OCI-LY1 (cell line): ENCODE measurements at regions not wholly inside any gene's neighbourhood (a gene's known extent, or its start where the extent isn't known, plus 50 kb on each side); places are given as distances from the start of the nearest gene placed in this dataset.
"Not testable (repeated sequence)": the region's sequence is repeated elsewhere in the genome, so short reads cannot be mapped to it uniquely, and the experiment has no call there.

Source experiments
- EZH2 ChIP-seq: fragments of 200-600 bp; sonication (generic), shearing (Covaris generic); IDR thresholded peaks from 2 replicates; pipeline ENCODE4 v1.8.0; 2017; ENCODE audit warnings: borderline replicate concordance, mixed run types, mild to moderate bottlenecking, antibody characterized with exemption, low read length, moderate library complexity, mixed read lengths
- TF ChIP-seq, protein P1 (sequence below): fragments of 200-600 bp; sonication (generic), shearing (Covaris generic); IDR thresholded peaks from 2 replicates; pipeline ENCODE4 v1.5.1; 2017; ENCODE audit warnings: mild to moderate bottlenecking, antibody characterized with exemption, low read length, moderate library complexity, mixed read lengths

- not testable (repeated sequence) for TF ChIP-seq EZH2
- TF ChIP-seq, protein P1, sequence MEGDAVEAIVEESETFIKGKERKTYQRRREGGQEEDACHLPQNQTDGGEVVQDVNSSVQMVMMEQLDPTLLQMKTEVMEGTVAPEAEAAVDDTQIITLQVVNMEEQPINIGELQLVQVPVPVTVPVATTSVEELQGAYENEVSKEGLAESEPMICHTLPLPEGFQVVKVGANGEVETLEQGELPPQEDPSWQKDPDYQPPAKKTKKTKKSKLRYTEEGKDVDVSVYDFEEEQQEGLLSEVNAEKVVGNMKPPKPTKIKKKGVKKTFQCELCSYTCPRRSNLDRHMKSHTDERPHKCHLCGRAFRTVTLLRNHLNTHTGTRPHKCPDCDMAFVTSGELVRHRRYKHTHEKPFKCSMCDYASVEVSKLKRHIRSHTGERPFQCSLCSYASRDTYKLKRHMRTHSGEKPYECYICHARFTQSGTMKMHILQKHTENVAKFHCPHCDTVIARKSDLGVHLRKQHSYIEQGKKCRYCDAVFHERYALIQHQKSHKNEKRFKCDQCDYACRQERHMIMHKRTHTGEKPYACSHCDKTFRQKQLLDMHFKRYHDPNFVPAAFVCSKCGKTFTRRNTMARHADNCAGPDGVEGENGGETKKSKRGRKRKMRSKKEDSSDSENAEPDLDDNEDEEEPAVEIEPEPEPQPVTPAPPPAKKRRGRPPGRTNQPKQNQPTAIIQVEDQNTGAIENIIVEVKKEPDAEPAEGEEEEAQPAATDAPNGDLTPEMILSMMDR: not testable (repeated sequence)
Observed at GRCh38 chr9:42365244-42365945, 181.9 kb downstream of the SPATA31A6 start.
